HG02610 (cell line): ENCODE measurements at regions not wholly inside any gene's neighbourhood (a gene's known extent, or its start where the extent isn't known, plus 50 kb on each side); places are given as distances from the start of the nearest gene placed in this dataset.

Source experiments
- ATAC-seq: cut with Tn5 transposase; IDR thresholded peaks from one replicate; pipeline ENCODE4 v1.9.1; 2021; ENCODE audit warnings: mild to moderate bottlenecking, moderate library complexity; ENCODE audit not compliant: unreplicated experiment

GRCh38 chr5:15220642-15221173, 279.3 kb upstream of the FBXL7 start:
- no peak for ATAC-seq

GRCh38 chr5:15215056-15215455, 284.9 kb upstream of the FBXL7 start:
- ATAC-seq, result no peak

GRCh38 chr5:15214010-15214409, 286.0 kb upstream of the FBXL7 start:
- ATAC-seq, result no peak

- no peak for ATAC-seq
Measured at GRCh38 chr5:15209053-15209762, 290.8 kb upstream of the FBXL7 start.

- ATAC-seq, result no peak
Measured at GRCh38 chr5:15206133-15206532, 293.8 kb upstream of the FBXL7 start.

- ATAC-seq, result no peak
Measured at GRCh38 chr5:15203376-15203775, 296.6 kb upstream of the FBXL7 start.

- no peak for ATAC-seq
Measured at GRCh38 chr5:15191012-15191411, 309.0 kb upstream of the FBXL7 start.

GRCh38 chr5:15183520-15183919, 311.9 kb upstream of the ANKH start:
- no peak for ATAC-seq

GRCh38 chr5:15170173-15170572, 298.6 kb upstream of the ANKH start:
- ATAC-seq, result no peak

GRCh38 chr5:15168358-15168757, 296.8 kb upstream of the ANKH start:
- no peak for ATAC-seq

- no peak for ATAC-seq
Measured at GRCh38 chr5:15160091-15160490, 288.5 kb upstream of the ANKH start.

- no peak for ATAC-seq
Measured at GRCh38 chr5:15159606-15160005, 288.0 kb upstream of the ANKH start.

GRCh38 chr5:15142458-15142857, 270.9 kb upstream of the ANKH start:
- no peak for ATAC-seq

- no peak for ATAC-seq
Measured at GRCh38 chr5:15137414-15137813, 265.8 kb upstream of the ANKH start.

GRCh38 chr5:15135661-15136060, 264.1 kb upstream of the ANKH start:
- no peak for ATAC-seq

GRCh38 chr5:15133456-15133965, 261.9 kb upstream of the ANKH start:
- ATAC-seq, result no peak

- no peak for ATAC-seq
Measured at GRCh38 chr5:15132816-15133405, 261.3 kb upstream of the ANKH start.

GRCh38 chr5:15131909-15132308, 260.3 kb upstream of the ANKH start:
- no peak for ATAC-seq

- no peak for ATAC-seq
Measured at GRCh38 chr5:15124871-15125568, 253.4 kb upstream of the ANKH start.

GRCh38 chr5:15124461-15124860, 252.9 kb upstream of the ANKH start:
- ATAC-seq, result no peak

- no peak for ATAC-seq
Measured at GRCh38 chr5:15117688-15118087, 246.1 kb upstream of the ANKH start.

- no peak for ATAC-seq
Measured at GRCh38 chr5:15116996-15117395, 245.4 kb upstream of the ANKH start.
